Mucosa of descending colon (tissue), 3 donors: ENCODE measurements at regions not wholly inside any gene's neighbourhood (a gene's known extent, or its start where the extent isn't known, plus 50 kb on each side); places are given as distances from the start of the nearest gene placed in this dataset.

Experiments used
- ATAC-seq: fragments of 200-7000 bp; cut with Tn5 transposase; one replicate; pipeline ENCODE4 v1.9.1; 2020; ENCODE audit warnings: mild to moderate bottlenecking, moderate library complexity
- DNase-seq, 3 donors: peaks; one replicate each; pipeline ENCODE4 v3.0.0-alpha.2; 2020
- H3K36me3 ChIP-seq: fragments of 200-600 bp; one replicate; pipeline ENCODE4 v1.8.0; 2021; ENCODE audit warnings: low read depth, mild to moderate bottlenecking
- H3K4me1 ChIP-seq: fragments of 200-600 bp; one replicate; pipeline ENCODE4 v1.8.0; 2021; ENCODE audit warnings: low read depth, mild to moderate bottlenecking
- H3K4me3 ChIP-seq: fragments of 200-600 bp; one replicate; pipeline ENCODE4 v1.8.0; 2021; ENCODE audit warnings: mild to moderate bottlenecking
- H3K9me3 ChIP-seq: fragments of 200-600 bp; one replicate; pipeline ENCODE4 v1.8.0; 2021; ENCODE audit warnings: mild to moderate bottlenecking
- intact Hi-C, 2 donors: fragments of 100-400 bp; cut with DNase I in 1 of 2; cut with micrococcal nuclease in 1 of 2; formaldehyde crosslinking; loops; one replicate each; pipeline versions ENCODE4 v1.11.0 to v1.11.1; 2022; cut with DNase I, micrococcal nuclease
- TF ChIP-seq, protein P1 (sequence below): fragments of 200-600 bp; IDR thresholded peaks from one replicate; pipeline ENCODE4 v1.8.0; 2022; ENCODE audit warnings: antibody characterized with exemption, mild to moderate bottlenecking
- donor health status: DM: no; HTN: no; CAD: no; lungs with moderate emphysema.
- donor health status: DM: no; HTN: no; CAD: no.
- donor health status: DM: no; HTN: yes; CAD: no.

DNA sequence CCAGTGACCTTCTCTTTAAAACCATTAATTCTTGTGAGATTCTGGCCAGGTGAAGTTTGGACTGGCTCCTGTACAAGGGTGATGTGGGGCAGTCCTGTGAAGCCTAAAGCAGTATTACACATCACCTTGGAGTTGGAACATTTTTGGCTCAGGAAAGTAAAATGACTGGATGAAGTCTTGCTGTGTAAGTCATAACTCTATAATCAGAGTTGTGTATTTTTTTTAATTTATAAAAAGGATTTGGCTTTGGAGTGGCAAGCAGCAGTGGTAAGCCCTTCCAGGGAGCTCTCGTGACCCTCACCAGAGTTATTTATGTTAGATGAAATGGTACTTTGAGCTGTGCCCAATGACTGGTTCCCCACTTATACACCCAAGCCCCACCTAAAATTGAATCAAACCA, 331.2 kb upstream of the DCBLD2 start:
- TF ChIP-seq, protein P1, sequence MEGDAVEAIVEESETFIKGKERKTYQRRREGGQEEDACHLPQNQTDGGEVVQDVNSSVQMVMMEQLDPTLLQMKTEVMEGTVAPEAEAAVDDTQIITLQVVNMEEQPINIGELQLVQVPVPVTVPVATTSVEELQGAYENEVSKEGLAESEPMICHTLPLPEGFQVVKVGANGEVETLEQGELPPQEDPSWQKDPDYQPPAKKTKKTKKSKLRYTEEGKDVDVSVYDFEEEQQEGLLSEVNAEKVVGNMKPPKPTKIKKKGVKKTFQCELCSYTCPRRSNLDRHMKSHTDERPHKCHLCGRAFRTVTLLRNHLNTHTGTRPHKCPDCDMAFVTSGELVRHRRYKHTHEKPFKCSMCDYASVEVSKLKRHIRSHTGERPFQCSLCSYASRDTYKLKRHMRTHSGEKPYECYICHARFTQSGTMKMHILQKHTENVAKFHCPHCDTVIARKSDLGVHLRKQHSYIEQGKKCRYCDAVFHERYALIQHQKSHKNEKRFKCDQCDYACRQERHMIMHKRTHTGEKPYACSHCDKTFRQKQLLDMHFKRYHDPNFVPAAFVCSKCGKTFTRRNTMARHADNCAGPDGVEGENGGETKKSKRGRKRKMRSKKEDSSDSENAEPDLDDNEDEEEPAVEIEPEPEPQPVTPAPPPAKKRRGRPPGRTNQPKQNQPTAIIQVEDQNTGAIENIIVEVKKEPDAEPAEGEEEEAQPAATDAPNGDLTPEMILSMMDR = no peak
- Histone ChIP-seq H3K36me3 (no peaks in the 10 kb centered on the region), H3K4me3 (no peak overlapping the region), H3K4me1 (no peaks in the 10 kb centered on the region), H3K9me3 (no peaks in the 10 kb centered on the region)
- no peak for DNase-seq
- intact Hi-C loops = no loop called here
- ATAC-seq = no peak

DNA sequence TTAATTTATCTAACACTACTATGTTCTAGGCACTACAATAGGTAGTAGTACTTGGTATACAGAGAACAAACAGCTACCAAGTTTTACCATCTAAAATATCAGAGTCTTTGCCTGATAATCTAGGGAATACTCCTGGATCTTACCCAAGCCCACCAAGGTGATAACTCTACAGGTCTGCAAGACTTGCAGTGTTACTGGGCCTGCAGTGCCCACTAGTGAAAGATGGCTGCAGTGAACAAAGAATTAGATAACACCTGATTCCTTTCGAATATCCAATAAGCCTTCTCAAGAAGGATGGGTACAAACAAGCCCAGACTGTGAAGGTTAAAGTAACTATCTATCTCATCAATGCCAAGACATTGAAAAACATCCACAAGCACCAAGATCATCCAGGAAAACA, 317.0 kb upstream of the DCBLD2 start:
- TF ChIP-seq, protein P1 = no peak
- intact Hi-C loops = no loop called here
- H3K4me1 ChIP-seq = no peaks in the 10 kb centered on the region
- DNase-seq (no peak), ATAC-seq (no peak)
- no peaks in the 10 kb centered on the region for H3K36me3 ChIP-seq
- H3K9me3 ChIP-seq = no peaks in the 10 kb centered on the region
- H3K4me3 ChIP-seq = no peak overlapping the region

DNA sequence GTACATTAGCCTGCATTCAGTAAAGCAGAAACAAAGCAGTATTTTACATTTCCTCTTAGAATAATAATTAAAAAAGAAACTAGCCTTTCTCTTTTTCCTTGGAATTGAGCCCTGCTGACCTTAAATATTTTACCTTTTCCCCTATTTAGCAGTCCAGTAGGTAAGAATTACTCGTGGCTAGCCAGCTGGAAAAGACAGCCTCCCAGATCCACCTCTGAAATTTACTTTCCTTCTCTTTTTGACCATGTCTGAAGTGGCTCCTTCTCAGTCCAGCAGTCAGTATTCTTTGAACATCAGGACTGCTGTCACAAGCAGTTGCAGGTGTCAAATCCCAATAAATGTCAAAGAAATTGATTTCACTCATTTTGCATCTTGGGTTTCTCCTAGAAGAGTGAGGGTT, 311.5 kb upstream of the DCBLD2 start:
- Histone ChIP-seq H3K4me1 (no peaks in the 10 kb centered on the region), H3K9me3 (no peaks in the 10 kb centered on the region), H3K36me3 (no peaks in the 10 kb centered on the region), H3K4me3 (no peak overlapping the region)
- ATAC-seq = no peak
- TF ChIP-seq, protein P1 = no peak
- DNase-seq = no peak
- intact Hi-C loops = no loop called here

DNA sequence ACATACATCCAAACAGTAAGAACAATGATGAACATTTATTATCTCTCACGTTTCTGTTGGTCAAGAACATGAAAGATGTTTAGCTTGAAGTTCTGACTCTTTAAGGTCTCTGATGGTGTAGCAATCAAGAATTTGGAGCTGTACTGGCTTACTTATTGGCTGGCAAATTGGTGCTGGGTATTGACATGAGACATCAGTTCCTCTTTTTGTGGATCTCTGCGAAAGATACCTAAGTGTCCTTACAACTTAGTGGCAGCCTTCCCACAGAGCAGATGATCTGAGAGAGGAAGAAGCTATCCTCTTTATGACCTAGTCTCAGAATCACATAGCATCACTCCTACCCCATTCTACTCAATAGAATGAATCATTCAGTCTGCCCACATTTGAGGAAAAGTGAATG, 309.8 kb upstream of the DCBLD2 start:
- DNase-seq (no peak), ATAC-seq (no peak)
- TF ChIP-seq, protein P1 = no peak
- no peaks in the 10 kb centered on the region for H3K9me3 ChIP-seq
- no peak overlapping the region for H3K4me3 ChIP-seq
- intact Hi-C loops = no loop called here
- H3K36me3 ChIP-seq = no peaks in the 10 kb centered on the region
- H3K4me1 ChIP-seq = no peaks in the 10 kb centered on the region

DNA sequence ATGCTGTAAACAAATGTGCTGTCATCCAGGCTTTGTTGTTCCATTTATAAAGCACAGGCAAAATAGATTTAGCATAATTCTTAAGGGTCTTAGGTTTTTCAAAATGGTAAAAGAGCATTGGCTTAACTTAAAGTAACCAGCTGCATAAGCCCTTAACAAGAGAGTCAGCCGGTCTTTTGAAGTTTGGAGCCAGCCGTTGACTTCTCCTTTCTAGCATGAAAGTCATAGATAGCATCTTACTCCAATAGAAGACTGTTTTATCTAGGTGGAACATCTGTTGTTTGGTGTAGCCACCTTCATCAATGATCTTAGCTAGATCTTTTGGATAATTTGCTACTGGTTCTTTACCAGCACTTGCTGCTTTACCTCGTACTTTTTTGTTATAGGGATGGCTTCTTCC, 297.5 kb upstream of the DCBLD2 start:
- Histone ChIP-seq H3K9me3 (no peaks in the 10 kb centered on the region), H3K4me1 (no peaks in the 10 kb centered on the region), H3K36me3 (no peaks in the 10 kb centered on the region), H3K4me3 (no peak overlapping the region)
- DNase-seq (no peak), ATAC-seq (no peak)
- TF ChIP-seq, protein P1 = no peak
- intact Hi-C loops = no loop called here

DNA sequence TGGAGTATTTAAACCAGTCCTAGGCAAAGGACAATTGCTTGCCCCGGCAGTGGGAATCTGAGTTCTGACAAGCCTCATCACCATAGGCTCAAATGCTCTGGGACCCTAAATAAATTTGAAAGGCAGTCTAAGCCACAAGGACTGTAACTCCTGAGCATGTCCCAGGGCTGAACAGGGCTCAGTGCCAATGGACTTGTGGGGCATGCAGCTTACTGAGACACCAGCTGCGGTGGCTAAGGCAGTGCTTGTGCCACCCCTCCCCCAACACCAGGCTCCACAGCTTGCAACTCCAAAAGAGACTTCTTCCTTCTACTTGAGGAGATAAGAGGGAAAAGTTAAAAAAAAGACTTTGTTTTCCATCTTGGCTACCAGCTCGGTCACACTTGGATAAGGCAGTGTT, 289.7 kb upstream of the DCBLD2 start:
- intact Hi-C loops = no loop called here
- no peak overlapping the region for H3K4me3 ChIP-seq
- no peaks in the 10 kb centered on the region for H3K4me1 ChIP-seq
- DNase-seq (no peak), ATAC-seq (no peak)
- no peaks in the 10 kb centered on the region for H3K36me3 ChIP-seq
- TF ChIP-seq, protein P1 = no peak
- no peaks in the 10 kb centered on the region for H3K9me3 ChIP-seq
